ENCODE measurements at regions not wholly inside any gene's neighbourhood (a gene's known extent, or its start where the extent isn't known, plus 50 kb on each side); places are given as distances from the start of the nearest gene placed in this dataset.
"Not testable (repeated sequence)": the region's sequence is repeated elsewhere in the genome, so short reads cannot be mapped to it uniquely, and the experiment has no call there.

DNA sequence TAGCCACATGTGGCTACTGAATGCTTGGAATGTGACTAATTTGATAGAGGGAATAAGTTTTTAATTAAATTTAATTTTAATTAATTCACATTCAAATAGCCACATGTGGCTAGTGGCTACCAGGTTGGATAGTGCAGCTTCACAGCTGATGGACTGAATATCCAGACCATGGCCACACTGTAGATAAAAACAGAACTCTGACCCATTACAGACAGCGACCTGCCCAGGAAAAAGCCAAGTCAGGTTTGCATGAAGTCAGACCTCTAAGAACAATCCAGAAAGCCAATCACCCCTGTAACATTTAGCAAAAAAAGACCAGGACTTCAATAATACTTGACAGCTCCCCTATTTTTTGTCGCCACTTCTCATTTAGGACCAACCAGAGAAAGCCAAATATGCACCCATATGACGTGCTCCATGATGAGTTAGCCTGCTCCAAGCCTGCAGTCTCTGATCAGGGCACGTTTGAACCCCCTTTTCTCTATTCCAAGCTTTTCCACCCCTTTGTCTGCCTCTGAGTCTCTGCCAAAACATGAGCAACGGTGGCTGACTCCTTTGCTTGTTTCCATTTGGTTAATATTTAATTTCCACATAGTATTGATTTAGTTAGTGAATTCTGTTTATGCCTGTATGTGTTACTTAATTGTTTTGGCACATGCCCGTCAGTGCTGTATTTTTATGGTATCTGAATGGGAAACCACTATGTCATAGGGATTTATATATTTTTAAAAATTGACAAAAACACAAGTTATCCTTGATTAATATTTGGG is 636.3 kb downstream of the UTRN start:
- DNase-seq (ENCODE audit: low read depth): no peak

DNA sequence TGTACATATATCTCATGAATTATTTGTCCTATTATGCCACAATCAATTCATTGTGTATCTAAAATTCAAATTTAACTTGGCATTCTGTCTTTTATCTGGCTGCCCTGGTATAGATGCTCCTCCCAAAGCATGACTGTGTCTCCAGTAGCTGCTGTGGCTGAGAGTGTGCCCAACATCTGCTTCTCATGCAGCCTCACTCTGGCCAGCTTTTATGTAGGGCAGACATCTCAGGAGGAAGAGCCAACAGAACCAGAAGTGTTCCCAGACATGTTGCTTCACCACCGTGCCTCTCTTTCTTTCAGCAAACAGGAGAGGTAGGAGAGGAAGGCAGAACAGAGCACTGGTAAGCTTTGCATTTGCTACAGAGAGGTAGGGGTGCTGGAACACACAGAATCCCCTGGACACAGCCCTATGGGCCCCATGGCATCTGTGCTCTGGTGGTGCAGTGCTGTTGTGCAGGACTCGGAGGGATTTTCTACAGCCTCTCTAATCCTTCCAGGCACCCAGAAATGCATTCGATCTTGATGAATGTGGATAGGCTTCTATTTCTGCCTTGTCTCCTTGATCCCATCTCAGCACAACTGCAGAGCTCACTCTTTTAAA is 637.1 kb downstream of the UTRN start:
- no peak for DNase-seq (ENCODE audit: low read depth)

- DNase-seq (ENCODE audit: low read depth): not testable (repeated sequence)
Measured at GRCh38 chr6:144922771-144923490, 637.8 kb downstream of the UTRN start.

GRCh38 chr6:144923491-144923787 is 638.3 kb downstream of the UTRN start:
- DNase-seq (ENCODE audit: low read depth): not testable (repeated sequence)

DNA sequence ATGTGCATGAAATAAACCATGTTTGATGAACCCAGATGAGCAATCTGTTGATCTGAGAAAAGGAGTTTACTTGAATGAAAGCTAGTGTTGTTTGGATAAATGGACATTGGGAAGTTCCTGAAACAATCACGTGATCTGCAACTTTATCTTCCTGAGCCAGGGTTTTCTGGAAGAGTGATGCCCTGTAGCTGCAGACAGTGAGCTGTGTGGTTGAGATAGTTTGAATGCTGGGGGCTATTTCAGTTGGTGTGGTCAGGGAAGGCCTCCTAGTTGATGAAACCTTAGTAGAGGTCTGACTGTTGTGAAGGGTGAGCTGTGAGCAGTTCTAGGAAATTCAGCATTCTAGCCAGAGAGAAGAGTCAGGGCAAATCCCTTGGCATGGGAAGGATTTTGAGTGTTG is 643.7 kb downstream of the UTRN start:
- DNase-seq (ENCODE audit: low read depth): no peak

DNA sequence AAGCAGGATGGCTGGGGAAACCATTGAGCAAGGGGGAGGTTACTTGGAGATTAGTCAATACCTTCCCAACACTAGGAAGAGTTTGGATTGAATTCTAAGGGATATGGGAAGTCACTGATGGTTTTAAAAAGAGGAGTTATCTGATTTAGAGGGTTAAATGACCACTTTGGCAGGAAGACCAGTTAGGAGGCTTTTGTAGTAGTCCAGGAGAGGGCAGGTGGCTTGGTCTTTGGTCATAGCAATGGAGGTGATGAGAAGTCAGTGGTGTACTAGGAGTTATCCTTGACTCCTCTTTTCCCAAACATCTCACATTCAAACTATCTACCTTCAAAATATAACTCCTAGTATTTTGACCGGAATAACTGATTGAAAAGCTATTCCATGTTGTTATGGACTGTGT is 644.1 kb downstream of the UTRN start:
- DNase-seq (ENCODE audit: low read depth): no peak

GRCh38 chr6:144931172-144932035 is 646.3 kb downstream of the UTRN start:
- no peak for DNase-seq (ENCODE audit: low read depth)

GRCh38 chr6:144932621-144933020 is 647.5 kb downstream of the UTRN start:
- DNase-seq (ENCODE audit: low read depth): no peak

DNA sequence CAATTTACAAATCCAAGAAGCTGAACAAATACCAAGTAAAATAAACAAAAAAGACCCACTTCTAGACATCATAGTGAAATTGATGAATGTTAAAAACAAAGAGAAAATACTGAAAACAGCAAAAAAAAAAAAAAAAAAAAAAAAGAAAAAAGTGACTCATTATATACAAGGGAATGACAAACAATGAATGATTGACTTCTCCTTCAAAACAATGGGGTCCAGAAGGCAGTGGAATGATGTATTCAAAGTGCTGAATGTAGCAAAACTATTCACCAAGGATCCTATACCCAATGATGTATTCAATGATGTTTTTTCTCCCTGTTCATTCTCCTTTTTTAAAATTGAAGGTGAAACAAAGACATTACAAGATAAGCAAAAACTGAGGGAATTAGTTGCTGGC is 650.0 kb downstream of the UTRN start:
- DNase-seq (ENCODE audit: low read depth): no peak

GRCh38 chr6:144935661-144936060 is 650.5 kb downstream of the UTRN start:
- DNase-seq (ENCODE audit: low read depth): no peak

- no peak for DNase-seq (ENCODE audit: low read depth)
Measured at GRCh38 chr6:144936764-144937163, 651.6 kb downstream of the UTRN start.

GRCh38 chr6:144939921-144940320 is 654.8 kb downstream of the UTRN start:
- DNase-seq (ENCODE audit: low read depth): no peak

DNA sequence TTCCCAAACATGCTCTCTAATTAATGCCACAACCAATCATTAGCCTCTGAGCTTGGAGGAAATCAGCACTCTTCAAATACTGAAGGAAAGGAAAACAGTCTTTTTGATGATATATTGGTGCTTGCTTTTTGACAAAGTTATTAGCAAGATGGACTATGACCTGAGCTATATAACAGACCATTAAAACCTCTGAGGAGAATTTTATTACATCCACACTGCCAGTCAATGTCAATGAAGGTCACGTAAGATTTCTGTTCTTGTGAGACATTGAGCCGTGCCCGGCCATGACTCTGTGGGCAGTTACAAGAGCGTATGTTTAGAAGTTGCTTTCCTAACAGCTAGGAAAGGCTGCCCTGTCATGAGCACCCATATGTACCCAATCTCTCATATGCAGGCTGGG is 659.0 kb downstream of the UTRN start:
- no peak for DNase-seq (ENCODE audit: low read depth)

GRCh38 chr6:144947398-144947976 is 662.4 kb downstream of the UTRN start:
- DNase-seq (ENCODE audit: low read depth): no peak

- no peak for DNase-seq (ENCODE audit: low read depth)
Measured at GRCh38 chr6:144951730-144952437, 666.7 kb downstream of the UTRN start.

- DNase-seq (ENCODE audit: low read depth): no peak
Measured at GRCh38 chr6:144952456-144953240, 667.5 kb downstream of the UTRN start.

DNA sequence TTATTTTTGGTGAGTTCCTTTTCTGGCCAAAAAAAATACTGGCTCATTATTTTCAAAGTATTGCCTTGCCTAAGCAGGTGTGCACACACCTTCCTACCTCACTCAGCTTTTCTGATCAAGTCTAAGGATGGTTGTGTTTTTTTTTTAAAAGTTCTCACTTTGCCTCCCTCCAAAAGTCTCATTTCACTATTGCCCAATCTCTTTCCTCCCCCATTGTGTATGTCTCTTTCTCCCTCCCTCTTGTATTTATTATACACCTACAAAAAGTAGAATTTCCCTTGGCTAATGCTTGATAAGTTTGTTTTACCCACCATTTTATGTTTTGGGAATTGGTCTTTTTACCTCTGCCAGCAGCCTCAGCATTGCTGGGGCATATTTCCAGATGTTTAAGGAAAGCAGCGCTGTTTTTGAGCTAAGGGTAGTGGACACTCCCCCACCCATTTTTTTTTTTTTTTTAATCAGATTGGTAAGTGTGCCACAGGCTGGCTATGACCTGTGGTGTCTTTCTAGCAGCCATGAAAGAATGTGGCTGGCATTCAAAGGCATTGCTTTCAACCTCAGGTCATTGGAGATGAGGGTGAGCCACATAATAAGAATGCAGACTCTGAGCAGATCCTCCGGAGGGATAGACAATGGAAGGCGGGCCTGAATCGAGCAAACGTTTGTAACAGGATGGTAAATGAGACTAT is 668.6 kb downstream of the UTRN start:
- DNase-seq (ENCODE audit: low read depth): no peak

- DNase-seq (ENCODE audit: low read depth): no peak
Measured at GRCh38 chr6:144954241-144954556, 669.1 kb downstream of the UTRN start.

GRCh38 chr6:144955392-144955791 is 670.3 kb downstream of the UTRN start:
- DNase-seq (ENCODE audit: low read depth): no peak

DNA sequence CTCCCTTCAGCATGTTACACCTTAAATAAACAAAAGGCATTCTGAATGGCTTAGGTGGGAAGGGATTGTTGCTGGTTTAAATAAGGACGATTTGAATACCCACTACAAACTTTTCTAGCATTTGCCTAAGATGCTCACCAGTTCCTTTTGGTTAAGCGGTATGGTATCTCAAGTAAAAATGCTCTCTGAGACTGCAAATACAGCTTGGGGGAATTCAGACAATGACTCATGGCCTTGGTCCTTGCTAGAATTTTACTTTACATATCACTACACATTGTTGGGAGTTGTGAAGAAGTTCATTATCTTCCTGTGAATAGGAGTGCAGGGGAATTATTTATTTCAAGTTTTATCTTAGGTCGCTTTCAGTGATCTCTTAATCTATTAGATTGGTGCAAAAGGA is 670.7 kb downstream of the UTRN start:
- no peak for DNase-seq (ENCODE audit: low read depth)

All from stimulated activated CD8-positive, alpha-beta memory T cell treated with anti-CD3 and anti-CD28 coated beads, Interleukin-15, amount 100 ng/mL, for 24 hours (primary cell).